K562 (cell line): ENCODE measurements at regions not wholly inside any gene's neighbourhood (a gene's known extent, or its start where the extent isn't known, plus 50 kb on each side); places are given as distances from the start of the nearest gene placed in this dataset.

ENCODE experiments used
- ATAC-seq: fragments of 200-7000 bp; cut with Tn5 transposase; 3 replicates; pipeline ENCODE4 v1.9.1; 2020; ENCODE audit warnings: moderate library complexity
- BruUV-seq: library from RNA; stranded (reverse); fragments of 400-500 nt; replicated peaks from 2 replicates; lab custom pipeline; 2021; lab: Mats Ljungman, UMichigan
- CTCF ChIA-PET: fragments of 300-600 bp; formaldehyde crosslinking; extraction: SDS; loops from one replicate; lab custom pipeline; 2021; ENCODE audit warnings: low intra/inter-chr PET ratio; lab: Yijun Ruan, JAX
- POLR2A ChIA-PET: fragments of 300-600, 350-650 bp; sonication (Branson Sonifier 250); formaldehyde crosslinking; extraction: SDS; loops from one replicate; lab custom pipeline; 2021; ENCODE audit warnings: antibody characterized with exemption, inconsistent platforms; lab: Yijun Ruan, JAX
- DNase-seq, 4 experiments: peaks; one replicate each; pipeline versions ENCODE4 v3.0.0 to v3.0.0-alpha.2; 2011 to 2018; ENCODE audit warnings: low spot score in 3 of 4, mixed read lengths in 3 of 4; ENCODE audit errors: extremely low read depth in 1 of 4
- FAIRE-seq: peaks from 2 replicates; lab custom pipeline; 2011; peaks lifted over from hg19 to GRCh38; lab: Jason Lieb, UNC
- H2AFZ ChIP-seq: 2 replicates; pipeline ENCODE4 v1.6.0; 2011; ENCODE audit warnings: low read depth, low read length, control low read depth, inconsistent platforms
- H3K27ac ChIP-seq: fragments of 200-600 bp; 3 replicates; pipeline ENCODE4 v1.8.0; 2011; ENCODE audit warnings: low read depth, mild to moderate bottlenecking, control low read depth, inconsistent platforms, low read length, moderate library complexity, mixed read lengths; ENCODE audit errors: extremely low read depth
- H3K27me3 ChIP-seq, 2 experiments: fragments of 300-600 bp in 1 of 2; 2 replicates in 1 of 2; 3 replicates in 1 of 2; pipeline versions ENCODE4 v1.6.0 to v1.8.0; 2011; ENCODE audit warnings: inconsistent platforms in 2 of 2, low read length in 2 of 2, mild to moderate bottlenecking in 1 of 2, mixed read lengths in 1 of 2, moderate library complexity in 1 of 2; ENCODE audit not compliant: control insufficient read depth in 2 of 2, insufficient read depth in 2 of 2
- H3K36me3 ChIP-seq: fragments of 300-600 bp; 3 replicates; pipeline ENCODE4 v1.8.0; 2011; ENCODE audit warnings: mild to moderate bottlenecking, low read length, inconsistent platforms; ENCODE audit not compliant: control insufficient read depth, insufficient read depth
- H3K4me1 ChIP-seq, 2 experiments: fragments of 200-600 bp in 1 of 2; replicated peaks in 1 of 2; 2 replicates in 1 of 2; 3 replicates in 1 of 2; pipeline versions ENCODE4 v1.5.1 to v1.8.0; 2011; ENCODE audit warnings: inconsistent platforms in 2 of 2, low read length in 2 of 2, mild to moderate bottlenecking in 1 of 2, mixed read lengths in 1 of 2, moderate library complexity in 1 of 2; ENCODE audit not compliant: control insufficient read depth in 2 of 2, insufficient read depth in 2 of 2
- H3K4me2 ChIP-seq: 2 replicates; pipeline ENCODE4 v1.6.1; 2011; ENCODE audit warnings: low read length, control low read depth, inconsistent platforms, mixed read lengths; ENCODE audit not compliant: insufficient read depth
- H3K4me3 ChIP-seq: fragments of 200-600 bp; sonication (generic), shearing (Covaris generic); 2 replicates; pipeline ENCODE4 v1.5.1; 2016; ENCODE audit warnings: control low read depth, inconsistent platforms
- H3K79me2 ChIP-seq: fragments of 200-600 bp; 3 replicates; pipeline ENCODE4 v1.8.0; 2011; ENCODE audit warnings: low read length, inconsistent platforms; ENCODE audit not compliant: control insufficient read depth, insufficient read depth
- H3K9ac ChIP-seq, 2 experiments: 2 replicates each; pipeline versions ENCODE4 v1.6.0 to v1.6.1; 2011; ENCODE audit warnings: low read depth in 2 of 2, low read length in 2 of 2, control low read depth in 1 of 2, inconsistent platforms in 1 of 2, mild to moderate bottlenecking in 1 of 2, mixed read lengths in 1 of 2; ENCODE audit not compliant: insufficient read depth in 1 of 2
- H3K9me1 ChIP-seq: one replicate; pipeline ENCODE4 v1.6.0; 2011; ENCODE audit warnings: inconsistent platforms, mild to moderate bottlenecking, low read length, moderate library complexity; ENCODE audit not compliant: control insufficient read depth, insufficient read depth
- H3K9me3 ChIP-seq: replicated peaks from 2 replicates; pipeline ENCODE4 v1.5.1; 2011; ENCODE audit warnings: low read depth, low read length, inconsistent platforms; ENCODE audit not compliant: control insufficient read depth, insufficient read depth
- H4K20me1 ChIP-seq: replicated peaks from 2 replicates; pipeline ENCODE4 v1.6.1; 2011; ENCODE audit warnings: low read length, inconsistent platforms, mixed read lengths; ENCODE audit not compliant: control insufficient read depth, insufficient read depth
- ARHGAP35 ChIP-seq: fragments of 450-650 bp; IDR thresholded peaks from 2 replicates; pipeline ENCODE4 v1.6.1; 2018; ENCODE audit not compliant: partially characterized antibody
- BRCA1 ChIP-seq, 2 experiments: fragments of 450-650 bp in 1 of 2; sonication (generic) in 1 of 2; formaldehyde crosslinking in 1 of 2; IDR thresholded peaks; 2 replicates each; pipeline versions ENCODE4 v1.5.0 to v1.6.1; 2017 to 2020; ENCODE audit warnings: mild to moderate bottlenecking in 1 of 2, missing genetic modification reagents in 1 of 2
- COPS2 ChIP-seq: fragments of 450-650 bp; conservative IDR thresholded peaks from 2 replicates; pipeline ENCODE4 v1.6.1; 2016; ENCODE audit warnings: mild to moderate bottlenecking, moderate library complexity
- FOXJ3 ChIP-seq: sonication (generic); formaldehyde crosslinking; IDR thresholded peaks from 2 replicates; pipeline ENCODE4 v1.4.0; 2020; ENCODE audit warnings: mild to moderate bottlenecking, missing genetic modification reagents
- HNRNPL ChIP-seq: fragments of 200-400 bp; formaldehyde crosslinking; IDR thresholded peaks from 2 replicates; pipeline ENCODE4 v1.6.1; 2017; ENCODE audit warnings: low read depth, mild to moderate bottlenecking, low read length
- POLR3A ChIP-seq: IDR thresholded peaks from 2 replicates; pipeline ENCODE4 v1.6.1; 2011; ENCODE audit warnings: borderline replicate concordance, mild to moderate bottlenecking, moderate library complexity; ENCODE audit not compliant: insufficient read length, insufficient read depth; ENCODE audit errors: extremely low read depth
- WGBS: fragments of 100-300 bp; shearing (Covaris generic); methylation state at CpG from one replicate; pipeline ENCODE4 v1.1.6; 2016; ENCODE audit warnings: low coverage, mixed read lengths; ENCODE audit not compliant: insufficient coverage; ENCODE audit errors: missing lambda C conversion rate; 5-methylcytosine and 5-hydroxymethylcytosine counted together
- in situ Hi-C: fragments of 300-500 bp; cut with MboI; formaldehyde crosslinking; loops from 4 replicates; pipeline ENCODE4 v1.15.0; 2018; ENCODE audit warnings: inconsistent platforms, mixed read lengths
- intact Hi-C: fragments of 100-400 bp; cut with micrococcal nuclease; formaldehyde crosslinking; loops from 2 replicates; pipeline ENCODE4 v1.14.2; 2022
- TF ChIP-seq, protein P1 (sequence below), 2 experiments: fragments of 450-650 bp in 1 of 2; IDR thresholded peaks; 2 replicates each; pipeline ENCODE4 v1.6.1; 2011 to 2017; ENCODE audit warnings: low read depth in 2 of 2, antibody characterized with exemption in 1 of 2, borderline replicate concordance in 1 of 2, low read length in 1 of 2, mild to moderate bottlenecking in 1 of 2, mixed read lengths in 1 of 2; ENCODE audit not compliant: control insufficient read depth in 1 of 2
- TF ChIP-seq, protein P2 (sequence below): sonication (generic); formaldehyde crosslinking; IDR thresholded peaks from 2 replicates; pipeline ENCODE4 v1.8.1; 2022; ENCODE audit warnings: missing genetic modification reagents
- TF ChIP-seq, protein P3 (sequence below): fragments of 450-650 bp; IDR thresholded peaks from 2 replicates; pipeline ENCODE4 v1.6.1; 2018; ENCODE audit warnings: mild to moderate bottlenecking, low read depth; ENCODE audit not compliant: partially characterized antibody

DNA sequence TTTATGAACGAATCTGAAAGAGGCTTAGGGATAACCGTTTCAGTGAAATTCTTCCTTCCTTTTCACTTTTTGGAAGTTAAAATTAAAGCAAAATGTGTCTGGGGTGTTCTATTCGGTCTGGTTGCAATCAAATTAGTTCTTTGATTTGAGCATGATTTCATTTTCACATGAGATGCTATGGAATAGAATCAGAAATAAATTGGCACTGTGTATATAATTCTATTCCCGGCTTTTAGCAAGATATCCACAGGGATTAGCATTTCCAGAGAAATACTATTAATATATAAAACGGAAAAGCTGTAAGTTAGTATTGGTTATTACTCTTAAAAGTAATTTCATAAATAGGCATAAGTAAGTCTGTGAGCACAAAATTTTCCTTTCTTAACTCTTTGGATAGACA is 1676.8 kb upstream of the PCDH7 start:
- ChIA-PET CTCF (no interaction called here), POLR2A (no interaction called here)
- intact Hi-C loops (no loop called here), in situ Hi-C loops (no loop called here)
- no TSS peak for BruUV-seq
- Histone ChIP-seq H3K79me2 (no peaks in the 10 kb centered on the region), H3K27ac (no peak overlapping the region), H3K27me3 (no peaks in the 10 kb centered on the region), H3K4me2 (no peak overlapping the region), H2AFZ (no peak overlapping the region), H3K9me1 (no peaks in the 10 kb centered on the region), H3K4me3 (no peak overlapping the region), H4K20me1 (no peaks in the 10 kb centered on the region), H3K4me1 (no peaks in the 10 kb centered on the region), H3K36me3 (no peaks in the 10 kb centered on the region), H3K9ac (no peak overlapping the region), H3K9me3 (no peaks in the 10 kb centered on the region)
- DNase-seq, result no peak
- ATAC-seq, result no peak
- TF ChIP-seq, protein P1, sequence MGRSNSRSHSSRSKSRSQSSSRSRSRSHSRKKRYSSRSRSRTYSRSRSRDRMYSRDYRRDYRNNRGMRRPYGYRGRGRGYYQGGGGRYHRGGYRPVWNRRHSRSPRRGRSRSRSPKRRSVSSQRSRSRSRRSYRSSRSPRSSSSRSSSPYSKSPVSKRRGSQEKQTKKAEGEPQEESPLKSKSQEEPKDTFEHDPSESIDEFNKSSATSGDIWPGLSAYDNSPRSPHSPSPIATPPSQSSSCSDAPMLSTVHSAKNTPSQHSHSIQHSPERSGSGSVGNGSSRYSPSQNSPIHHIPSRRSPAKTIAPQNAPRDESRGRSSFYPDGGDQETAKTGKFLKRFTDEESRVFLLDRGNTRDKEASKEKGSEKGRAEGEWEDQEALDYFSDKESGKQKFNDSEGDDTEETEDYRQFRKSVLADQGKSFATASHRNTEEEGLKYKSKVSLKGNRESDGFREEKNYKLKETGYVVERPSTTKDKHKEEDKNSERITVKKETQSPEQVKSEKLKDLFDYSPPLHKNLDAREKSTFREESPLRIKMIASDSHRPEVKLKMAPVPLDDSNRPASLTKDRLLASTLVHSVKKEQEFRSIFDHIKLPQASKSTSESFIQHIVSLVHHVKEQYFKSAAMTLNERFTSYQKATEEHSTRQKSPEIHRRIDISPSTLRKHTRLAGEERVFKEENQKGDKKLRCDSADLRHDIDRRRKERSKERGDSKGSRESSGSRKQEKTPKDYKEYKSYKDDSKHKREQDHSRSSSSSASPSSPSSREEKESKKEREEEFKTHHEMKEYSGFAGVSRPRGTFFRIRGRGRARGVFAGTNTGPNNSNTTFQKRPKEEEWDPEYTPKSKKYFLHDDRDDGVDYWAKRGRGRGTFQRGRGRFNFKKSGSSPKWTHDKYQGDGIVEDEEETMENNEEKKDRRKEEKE (IDR thresholded peaks at IDR 0.05; ENCODE audit: borderline replicate concordance in 1 of 2, control insufficient read depth in 1 of 2, low read depth in 2 of 2, low read length in 1 of 2), result no peak
- WGBS, result 2% methylated on average over 5 of the region's 5 CpGs
- FAIRE-seq, result no peak

DNA sequence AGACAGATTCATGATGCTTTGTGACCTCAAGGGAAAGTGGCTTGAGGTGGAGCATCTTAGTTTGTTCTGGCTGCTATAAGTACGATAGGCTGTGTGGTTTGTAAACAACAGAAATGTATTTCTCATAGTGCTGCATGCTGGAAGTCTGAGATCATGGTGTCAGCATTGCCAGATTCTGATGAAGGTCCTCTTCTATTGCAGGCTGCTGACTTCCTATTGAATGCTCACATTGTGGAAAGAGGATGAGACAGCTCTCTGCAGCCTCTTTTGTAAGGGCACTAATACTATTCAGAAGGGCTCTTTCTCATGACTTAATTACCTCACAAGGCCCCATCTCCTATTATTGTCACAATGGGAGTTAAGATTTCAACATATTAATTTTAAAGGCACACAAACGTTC is 1674.0 kb upstream of the PCDH7 start:
- Histone ChIP-seq H3K4me2 (no peak overlapping the region), H3K36me3 (no peaks in the 10 kb centered on the region), H3K9me3 (no peaks in the 10 kb centered on the region), H4K20me1 (no peaks in the 10 kb centered on the region), H3K4me3 (no peak overlapping the region), H3K9me1 (no peaks in the 10 kb centered on the region), H3K9ac (no peak overlapping the region), H2AFZ (no peak overlapping the region), H3K79me2 (no peaks in the 10 kb centered on the region), H3K27ac (no peak overlapping the region), H3K27me3 (no peaks in the 10 kb centered on the region), H3K4me1 (no peaks in the 10 kb centered on the region)
- intact Hi-C loops, result no loop called here
- no TSS peak for BruUV-seq
- FAIRE-seq (no peak), DNase-seq (no peak), ATAC-seq (no peak)
- 4% methylated on average over 2 of the region's 2 CpGs for WGBS
- POLR2A ChIA-PET, result no interaction called here
- CTCF ChIA-PET, result no interaction called here
- in situ Hi-C loops, result no loop called here
- TF ChIP-seq, protein P2, sequence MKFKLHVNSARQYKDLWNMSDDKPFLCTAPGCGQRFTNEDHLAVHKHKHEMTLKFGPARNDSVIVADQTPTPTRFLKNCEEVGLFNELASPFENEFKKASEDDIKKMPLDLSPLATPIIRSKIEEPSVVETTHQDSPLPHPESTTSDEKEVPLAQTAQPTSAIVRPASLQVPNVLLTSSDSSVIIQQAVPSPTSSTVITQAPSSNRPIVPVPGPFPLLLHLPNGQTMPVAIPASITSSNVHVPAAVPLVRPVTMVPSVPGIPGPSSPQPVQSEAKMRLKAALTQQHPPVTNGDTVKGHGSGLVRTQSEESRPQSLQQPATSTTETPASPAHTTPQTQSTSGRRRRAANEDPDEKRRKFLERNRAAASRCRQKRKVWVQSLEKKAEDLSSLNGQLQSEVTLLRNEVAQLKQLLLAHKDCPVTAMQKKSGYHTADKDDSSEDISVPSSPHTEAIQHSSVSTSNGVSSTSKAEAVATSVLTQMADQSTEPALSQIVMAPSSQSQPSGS, result no peak
- TF ChIP-seq, protein P3, sequence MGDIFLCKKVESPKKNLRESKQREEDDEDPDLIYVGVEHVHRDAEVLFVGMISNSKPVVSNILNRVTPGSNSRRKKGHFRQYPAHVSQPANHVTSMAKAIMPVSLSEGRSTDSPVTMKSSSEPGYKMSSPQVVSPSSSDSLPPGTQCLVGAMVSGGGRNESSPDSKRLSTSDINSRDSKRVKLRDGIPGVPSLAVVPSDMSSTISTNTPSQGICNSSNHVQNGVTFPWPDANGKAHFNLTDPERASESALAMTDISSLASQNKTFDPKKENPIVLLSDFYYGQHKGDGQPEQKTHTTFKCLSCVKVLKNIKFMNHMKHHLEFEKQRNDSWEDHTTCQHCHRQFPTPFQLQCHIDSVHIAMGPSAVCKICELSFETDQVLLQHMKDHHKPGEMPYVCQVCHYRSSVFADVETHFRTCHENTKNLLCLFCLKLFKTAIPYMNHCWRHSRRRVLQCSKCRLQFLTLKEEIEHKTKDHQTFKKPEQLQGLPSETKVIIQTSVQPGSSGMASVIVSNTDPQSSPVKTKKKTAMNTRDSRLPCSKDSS, result no peak
- no peak for TF ChIP-seq BRCA1 (IDR thresholded peaks at IDR 0.05)
- no peak for TF ChIP-seq BRCA1 (CRISPR knock-in tag; IDR thresholded peaks at IDR 0.05)
- no peak for TF ChIP-seq FOXJ3 (CRISPR knock-in tag)
- no peak for TF ChIP-seq ARHGAP35
- TF ChIP-seq HNRNPL, result no peak
- no peak for TF ChIP-seq COPS2
- TF ChIP-seq POLR3A, result no peak
